CD14-positive monocyte (primary cell): ENCODE measurements at regions not wholly inside any gene's neighbourhood (a gene's known extent, or its start where the extent isn't known, plus 50 kb on each side); places are given as distances from the start of the nearest gene placed in this dataset.

Experiments
- DNase-seq, 3 donors: peaks; one replicate each; pipeline ENCODE4 v3.0.0-alpha.2; 2011 to 2022
- H2AFZ ChIP-seq: 2 replicates; pipeline ENCODE4 v1.6.0; 2012; ENCODE audit warnings: mild to moderate bottlenecking, low read depth, low read length, inconsistent platforms; ENCODE audit not compliant: insufficient read depth, poor library complexity, severe bottlenecking
- H3K27ac ChIP-seq, 2 donors: 1 replicate in 1 of 2; 2 replicates in 1 of 2; pipeline ENCODE4 v1.5.1; 2012 to 2013; ENCODE audit warnings: low read length in 2 of 2, control low read depth in 1 of 2, inconsistent platforms in 1 of 2, low read depth in 1 of 2, mild to moderate bottlenecking in 1 of 2
- H3K27me3 ChIP-seq, 2 donors: one replicate each; pipeline versions ENCODE4 v1.6.0 to v1.6.1; 2011 to 2013; ENCODE audit warnings: low read length in 2 of 2; ENCODE audit not compliant: control insufficient read depth in 2 of 2, insufficient read depth in 2 of 2
- H3K36me3 ChIP-seq, 2 donors: replicated peaks in 1 of 2; 1 replicate in 1 of 2; 2 replicates in 1 of 2; pipeline versions ENCODE4 v1.5.1 to v1.6.1; 2012 to 2013; ENCODE audit warnings: low read length in 2 of 2, control low read depth in 1 of 2, inconsistent platforms in 1 of 2, mild to moderate bottlenecking in 1 of 2; ENCODE audit not compliant: insufficient read depth in 2 of 2, control insufficient read depth in 1 of 2
- H3K4me1 ChIP-seq, 2 donors: 1 replicate in 1 of 2; 2 replicates in 1 of 2; pipeline versions ENCODE4 v1.5.1 to v1.6.1; 2012 to 2013; ENCODE audit warnings: low read length in 2 of 2, control low read depth in 1 of 2, inconsistent platforms in 1 of 2, mild to moderate bottlenecking in 1 of 2, moderate library complexity in 1 of 2; ENCODE audit not compliant: insufficient read depth in 2 of 2, control insufficient read depth in 1 of 2
- H3K4me2 ChIP-seq: replicated peaks from 2 replicates; pipeline ENCODE3; 2012; ENCODE audit warnings: low read length, moderate library complexity, mild to moderate bottlenecking; ENCODE audit not compliant: poor library complexity, severe bottlenecking; ENCODE audit errors: extremely low read depth
- H3K4me3 ChIP-seq, 3 experiments: fragments of 200-600 bp in 1 of 3; sonication (generic) in 1 of 3; replicated peaks in 1 of 3; 1 replicate in 2 of 3; 2 replicates in 1 of 3; pipeline ENCODE4 v1.5.1; 2011 to 2013; ENCODE audit warnings: low read length in 3 of 3, mild to moderate bottlenecking in 3 of 3, control low read depth in 2 of 3, low read depth in 2 of 3, inconsistent platforms in 1 of 3, moderate library complexity in 1 of 3
- H3K79me2 ChIP-seq: 2 replicates; pipeline ENCODE4 v1.6.0; 2012; ENCODE audit warnings: mild to moderate bottlenecking, control low read depth, inconsistent platforms, low read length, moderate library complexity; ENCODE audit not compliant: insufficient read depth
- H3K9ac ChIP-seq: 2 replicates; pipeline ENCODE4 v1.6.0; 2017; ENCODE audit warnings: low read length, mild to moderate bottlenecking; ENCODE audit not compliant: insufficient read depth, poor library complexity, severe bottlenecking
- H3K9me3 ChIP-seq, 2 donors: replicated peaks in 1 of 2; 1 replicate in 1 of 2; 2 replicates in 1 of 2; pipeline versions ENCODE4 v1.5.1 to v1.6.1; 2012 to 2013; ENCODE audit warnings: low read length in 2 of 2, control low read depth in 1 of 2; ENCODE audit not compliant: control insufficient read depth in 1 of 2, insufficient read depth in 1 of 2
- H4K20me1 ChIP-seq: 2 replicates; pipeline ENCODE4 v1.6.0; 2012; ENCODE audit warnings: mild to moderate bottlenecking, low read length, control low read depth, moderate library complexity; ENCODE audit not compliant: insufficient read depth
- H3K27ac Mint-ChIP-seq, 7 donors: one replicate each; pipeline ENCODE4 v1.8.0; 2020; ENCODE audit warnings: mild to moderate bottlenecking in 7 of 7, mixed read lengths in 7 of 7, moderate library complexity in 6 of 7, inconsistent platforms in 2 of 7
- H3K27me3 Mint-ChIP-seq, 3 donors: one replicate each; pipeline ENCODE4 v1.8.0; 2021 to 2022; ENCODE audit warnings: low read depth in 3 of 3, mild to moderate bottlenecking in 3 of 3, mixed read lengths in 3 of 3, moderate library complexity in 3 of 3, inconsistent platforms in 1 of 3
- H3K36me3 Mint-ChIP-seq, 2 donors: one replicate each; pipeline ENCODE4 v1.8.0; 2020; ENCODE audit warnings: mixed read lengths in 2 of 2, inconsistent platforms in 1 of 2, mild to moderate bottlenecking in 1 of 2
- H3K4me1 Mint-ChIP-seq: one replicate; pipeline ENCODE4 v1.8.0; 2020; ENCODE audit warnings: mild to moderate bottlenecking, mixed read lengths
- H3K4me3 Mint-ChIP-seq, 2 donors: one replicate each; pipeline ENCODE4 v1.8.0; 2020; ENCODE audit warnings: mild to moderate bottlenecking in 2 of 2, mixed read lengths in 2 of 2, moderate library complexity in 1 of 2
- H3K9me3 Mint-ChIP-seq, 7 donors: one replicate each; pipeline ENCODE4 v1.8.0; 2020 to 2022; ENCODE audit warnings: mixed read lengths in 7 of 7, mild to moderate bottlenecking in 6 of 7, moderate library complexity in 6 of 7, inconsistent platforms in 2 of 7
- CTCF ChIP-seq: fragments of 200-600 bp; IDR thresholded peaks from one replicate; pipeline ENCODE4 v1.8.0; 2022; ENCODE audit warnings: antibody characterized with exemption, mild to moderate bottlenecking
- WGBS: methylation state at CpG from one replicate; pipeline ENCODE4 v1.1.5; 2013; ENCODE audit warnings: missing lambda C conversion rate; ENCODE audit not compliant: insufficient coverage; 5-methylcytosine and 5-hydroxymethylcytosine counted together
- intact Hi-C, 2 donors: fragments of 100-400 bp; cut with micrococcal nuclease; formaldehyde crosslinking; loops; one replicate each; pipeline versions ENCODE4 v1.15.0 to v1.15.1; 2023

- intact Hi-C loops = no loop called here
- no peaks in the 10 kb centered on the region for H3K36me3 ChIP-seq
- no peak overlapping the region for H3K9ac ChIP-seq
- 87% methylated on average over 3 of the region's 3 CpGs for WGBS
- Mint-ChIP-seq H3K36me3 (no peaks in the 10 kb centered on the region), H3K27ac (no peak overlapping the region), H3K4me3 (no peak overlapping the region), H3K9me3 (peaks cover 0 to 10% (median 3%) of the 10 kb centered on the region in 7 donors), H3K27me3 (no peaks in the 10 kb centered on the region), H3K4me1 (no peaks in the 10 kb centered on the region)
- H3K4me2 ChIP-seq = no peak overlapping the region
- H3K27ac ChIP-seq = no peak overlapping the region
- no peak for DNase-seq
- H3K9me3 ChIP-seq = peaks cover 13 to 27% of the 10 kb centered on the region in 2 donors
- H3K4me1 ChIP-seq = no peaks in the 10 kb centered on the region
- no peak overlapping the region for H3K4me3 ChIP-seq
- no peaks in the 10 kb centered on the region for H3K27me3 ChIP-seq
- no peaks in the 10 kb centered on the region for H3K79me2 ChIP-seq
- no peak overlapping the region for H2AFZ ChIP-seq
- no peaks in the 10 kb centered on the region for H4K20me1 ChIP-seq
- no peak for TF ChIP-seq CTCF
Observed at GRCh38 chr2:4518596-4518995, 815.2 kb downstream of the DCDC2C start.

GRCh38 chr2:4522498-4523421 lies 819.4 kb downstream of the DCDC2C start:
- Histone ChIP-seq H3K4me1 (no peaks in the 10 kb centered on the region), H3K27me3 (no peaks in the 10 kb centered on the region), H3K27ac (no peak overlapping the region), H3K79me2 (no peaks in the 10 kb centered on the region), H3K36me3 (no peaks in the 10 kb centered on the region), H4K20me1 (no peaks in the 10 kb centered on the region), H3K9ac (no peak overlapping the region), H3K9me3 (peaks cover 13 to 24% of the 10 kb centered on the region in 2 donors), H3K4me3 (no peak overlapping the region), H3K4me2 (no peak overlapping the region), H2AFZ (no peak overlapping the region)
- TF ChIP-seq CTCF = no peak
- H3K4me1 Mint-ChIP-seq = no peaks in the 10 kb centered on the region
- intact Hi-C loops = no loop called here
- H3K4me3 Mint-ChIP-seq = no peak overlapping the region
- H3K27ac Mint-ChIP-seq = no peak overlapping the region
- no peaks in the 10 kb centered on the region for H3K36me3 Mint-ChIP-seq
- peaks cover 0 to 8% (median 3%) of the 10 kb centered on the region in 7 donors for H3K9me3 Mint-ChIP-seq
- DNase-seq = no peak
- 82% methylated on average over 10 of the region's 15 CpGs for WGBS
- H3K27me3 Mint-ChIP-seq = no peaks in the 10 kb centered on the region
